A549 (cell line): ENCODE measurements at regions not wholly inside any gene's neighbourhood (a gene's known extent, or its start where the extent isn't known, plus 50 kb on each side); places are given as distances from the start of the nearest gene placed in this dataset.

ENCODE experiments used
- ATAC-seq, 2 experiments: fragments of 200-7000 bp in 1 of 2; fragments of >200 bp in 1 of 2; cut with Nextera tagmentation in 1 of 2; cut with Tn5 transposase in 1 of 2; 3 replicates each; pipeline versions ENCODE4 v1.8.0 to v1.9.1; 2018 to 2020; ENCODE audit warnings: mild to moderate bottlenecking in 1 of 2, moderate library complexity in 1 of 2
- CTCF ChIA-PET: fragments of 300-600 bp; sonication (Branson Sonifier 250); formaldehyde crosslinking; extraction: SDS; loops from one replicate; lab custom pipeline; 2021; ENCODE audit warnings: antibody characterized with exemption, inconsistent platforms; lab: Yijun Ruan, JAX
- POLR2A ChIA-PET: fragments of 350-600 bp; formaldehyde crosslinking; extraction: SDS; loops from one replicate; lab custom pipeline; 2021; ENCODE audit warnings: antibody characterized with exemption, inconsistent platforms; lab: Yijun Ruan, JAX
- DNase-seq, 2 experiments: peaks; one replicate each; pipeline versions ENCODE4 v3.0.0 to v3.0.0-alpha.2; 2011 to 2016; ENCODE audit warnings: low read depth in 1 of 2, low spot score in 1 of 2
- FAIRE-seq: peaks from 2 replicates; lab custom pipeline; 2011; peaks lifted over from hg19 to GRCh38; lab: Jason Lieb, UNC
- H3K27ac ChIP-seq, 2 experiments: fragments of >200 bp; sonication (Bioruptor Twin); formaldehyde crosslinking; 3 replicates each; pipeline ENCODE4 v1.5.1; 2016 to 2017
- H3K4me1 ChIP-seq: fragments of >200 bp; sonication (Bioruptor Twin); formaldehyde crosslinking; 3 replicates; pipeline ENCODE4 v1.6.1; 2016
- H3K4me2 ChIP-seq: fragments of >200 bp; sonication (Bioruptor Twin); formaldehyde crosslinking; 3 replicates; pipeline ENCODE4 v1.6.1; 2016
- H3K4me3 ChIP-seq: fragments of >200 bp; sonication (Bioruptor Twin); formaldehyde crosslinking; 3 replicates; pipeline ENCODE4 v1.5.1; 2016
- H3K9me3 ChIP-seq: fragments of >200 bp; sonication (Bioruptor Twin); formaldehyde crosslinking; 3 replicates; pipeline ENCODE4 v1.6.1; 2016
- CBX2 ChIP-seq: fragments of 200-600 bp; sonication (generic); IDR thresholded peaks from 2 replicates; pipeline ENCODE4 v1.6.1; 2016; ENCODE audit warnings: low read depth, mild to moderate bottlenecking, borderline replicate concordance
- CBX8 ChIP-seq: fragments of 200-600 bp; sonication (generic); IDR thresholded peaks from 2 replicates; pipeline ENCODE4 v1.6.1; 2016
- CHD4 ChIP-seq: fragments of 200-600 bp; sonication (generic); IDR thresholded peaks from 2 replicates; pipeline ENCODE4 v1.6.1; 2016; ENCODE audit warnings: antibody characterized with exemption, mild to moderate bottlenecking, borderline replicate concordance
- E2F6 ChIP-seq: IDR thresholded peaks from 2 replicates; pipeline ENCODE4 v1.6.1; 2012; ENCODE audit warnings: low read depth, borderline replicate concordance
- EHMT2 ChIP-seq: fragments of 200-600 bp; sonication (generic); IDR thresholded peaks from 2 replicates; pipeline ENCODE4 v1.6.1; 2016; ENCODE audit warnings: antibody characterized with exemption, low read depth, mild to moderate bottlenecking, moderate library complexity
- FOXS1 ChIP-seq: fragments of 250-450 bp; sonication (Bioruptor Pico); IDR thresholded peaks from 2 replicates; pipeline ENCODE4 v1.5.0; 2020; ENCODE audit warnings: mild to moderate bottlenecking, moderate library complexity
- GATA3 ChIP-seq: IDR thresholded peaks from 2 replicates; pipeline ENCODE4 v1.6.1; 2012; ENCODE audit warnings: borderline replicate concordance
- HOXB13 ChIP-seq: fragments of 250-450 bp; sonication (Bioruptor Pico); IDR thresholded peaks from 2 replicates; pipeline ENCODE4 v1.5.0; 2020; ENCODE audit warnings: low read depth, mild to moderate bottlenecking, moderate library complexity
- MAZ ChIP-seq: fragments of 150-350 bp; IDR thresholded peaks from 2 replicates; pipeline ENCODE4 v1.6.1; 2014; ENCODE audit warnings: antibody characterized with exemption, low read depth, low read length, borderline replicate concordance
- MYC ChIP-seq: IDR thresholded peaks from 2 replicates; pipeline ENCODE4 v1.6.1; 2012; ENCODE audit warnings: mild to moderate bottlenecking, inconsistent platforms, low read length, improper control_type of control experiment, borderline replicate concordance
- NPAS2 ChIP-seq: fragments of 250-450 bp; sonication (Bioruptor Pico); IDR thresholded peaks from 2 replicates; pipeline ENCODE4 v1.8.0; 2022; ENCODE audit warnings: mild to moderate bottlenecking, moderate library complexity, borderline replicate concordance
- POLR2AphosphoS2 ChIP-seq: conservative IDR thresholded peaks from 2 replicates; pipeline ENCODE4 v1.6.1; 2012; ENCODE audit warnings: low read length, improper control_type of control experiment, inconsistent platforms
- RARB ChIP-seq: fragments of 250-450 bp; sonication (Bioruptor Pico); IDR thresholded peaks from 2 replicates; pipeline ENCODE4 v1.8.0; 2021; ENCODE audit warnings: mild to moderate bottlenecking, moderate library complexity
- REST ChIP-seq: fragments of 200-600 bp; sonication (generic); IDR thresholded peaks from 2 replicates; pipeline ENCODE4 v1.6.1; 2016; ENCODE audit warnings: antibody characterized with exemption, mild to moderate bottlenecking, moderate library complexity
- ZNF302 ChIP-seq: fragments of 250-450 bp; sonication (Bioruptor Pico); IDR thresholded peaks from 2 replicates; pipeline ENCODE4 v1.9.0; 2021; ENCODE audit warnings: inconsistent platforms, mild to moderate bottlenecking, moderate library complexity
- WGBS: methylation state at CpG from one replicate; pipeline ENCODE4 v1.1.6; 2017; ENCODE audit errors: missing lambda C conversion rate; 5-methylcytosine and 5-hydroxymethylcytosine counted together
- TF ChIP-seq, protein P1 (sequence below): IDR thresholded peaks from 2 replicates; pipeline ENCODE4 v1.6.1; 2012
- TF ChIP-seq, protein P2 (sequence below): fragments of 450-650 bp; IDR thresholded peaks from 2 replicates; pipeline ENCODE4 v1.6.1; 2014; ENCODE audit warnings: antibody characterized with exemption
- TF ChIP-seq, protein P3 (sequence below): fragments of 250-450 bp; sonication (Bioruptor Pico); IDR thresholded peaks from 2 replicates; pipeline ENCODE4 v1.5.0; 2020; ENCODE audit warnings: low read depth, mild to moderate bottlenecking, moderate library complexity
- TF ChIP-seq, protein P4 (sequence below): fragments of >200 bp; sonication (Bioruptor Twin); formaldehyde crosslinking; IDR thresholded peaks from 2 replicates; pipeline ENCODE4 v1.6.1; 2016

DNA sequence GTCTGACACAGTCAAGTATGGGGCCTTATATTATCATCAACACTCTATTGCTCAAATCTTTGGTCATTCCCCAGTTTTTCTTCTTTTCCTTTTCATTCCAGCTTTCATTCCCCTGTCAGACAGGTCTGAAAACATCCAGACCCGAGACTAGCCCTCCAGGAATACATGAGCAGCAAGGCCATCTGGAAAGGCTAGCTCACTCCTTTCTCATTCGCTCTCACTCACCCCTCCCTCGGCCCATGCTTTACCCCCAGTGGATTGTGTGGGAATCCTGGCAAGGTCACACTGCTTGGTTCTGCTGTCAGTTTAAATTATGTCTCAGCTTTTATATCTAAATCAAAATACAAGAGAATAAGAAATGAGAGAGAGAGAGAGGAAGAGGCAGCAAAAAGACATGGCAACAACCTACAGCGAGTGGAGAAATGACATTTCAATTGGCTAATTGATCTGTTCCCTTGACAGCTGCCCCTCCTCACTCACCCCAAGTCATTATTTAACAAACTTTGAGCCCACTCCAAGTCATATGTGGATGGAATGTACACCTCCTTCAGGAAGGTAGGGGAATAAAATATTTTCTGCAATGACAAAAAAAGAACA lies 962.2 kb downstream of the TUSC7 start (continued):
- no peak for TF ChIP-seq E2F6
- no peak for TF ChIP-seq NPAS2 (CRISPR knock-in tag)
- no peak for TF ChIP-seq HOXB13 (CRISPR knock-in tag)
- no peak for TF ChIP-seq GATA3

DNA sequence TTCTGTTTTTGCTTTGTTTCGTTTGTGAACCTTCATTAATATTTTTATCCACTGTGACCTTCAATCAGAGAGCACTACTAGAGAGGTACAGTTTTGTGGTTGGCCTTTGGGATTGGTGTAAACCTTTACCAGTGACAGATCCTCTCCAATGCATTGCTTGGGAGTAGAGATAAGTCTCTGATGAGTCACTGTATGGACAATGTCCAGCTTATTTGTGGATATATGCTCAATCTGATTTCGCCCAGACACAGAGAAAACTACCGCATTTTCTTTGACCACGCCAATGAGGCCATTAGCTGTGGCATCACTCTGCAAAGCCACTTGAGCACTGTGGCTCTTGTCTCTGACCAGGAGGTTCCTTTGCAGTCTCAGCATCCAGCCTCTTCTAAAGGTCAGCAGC lies 964.7 kb downstream of the TUSC7 start:
- no peak overlapping the region for H3K4me2 ChIP-seq
- CTCF ChIA-PET = no interaction called here
- ATAC-seq (no peak), FAIRE-seq (no peak), DNase-seq (no peak)
- POLR2A ChIA-PET = no interaction called here
- no peak overlapping the region for H3K4me3 ChIP-seq
- TF ChIP-seq, protein P1, sequence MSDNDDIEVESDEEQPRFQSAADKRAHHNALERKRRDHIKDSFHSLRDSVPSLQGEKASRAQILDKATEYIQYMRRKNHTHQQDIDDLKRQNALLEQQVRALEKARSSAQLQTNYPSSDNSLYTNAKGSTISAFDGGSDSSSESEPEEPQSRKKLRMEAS = no peak
- WGBS = 73% methylated on average over 4 of the region's 4 CpGs
- H3K4me1 ChIP-seq = no peaks in the 10 kb centered on the region
- no peaks in the 10 kb centered on the region for H3K9me3 ChIP-seq
- H3K27ac ChIP-seq = no peak overlapping the region

DNA sequence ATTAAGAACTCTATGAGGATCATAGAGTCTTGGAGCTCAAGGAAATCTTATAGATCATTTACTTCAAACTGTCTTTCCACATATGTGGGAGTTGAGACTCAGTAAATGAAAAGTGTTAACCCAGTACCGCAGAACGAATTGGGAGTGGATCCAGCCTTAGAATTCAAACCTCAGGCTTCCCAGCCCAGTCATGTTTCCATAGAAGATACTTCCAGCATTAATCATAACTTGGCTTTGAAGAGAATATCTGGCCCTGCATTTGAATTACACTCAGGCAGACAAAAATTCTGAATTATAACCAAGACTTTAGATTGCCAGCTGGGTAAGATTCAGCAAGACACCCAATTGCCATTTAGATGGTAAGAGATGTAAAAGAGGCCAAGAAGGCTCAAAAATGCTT lies 972.0 kb downstream of the TUSC7 start:
- ATAC-seq = no peak
- FAIRE-seq = no peak
- POLR2A ChIA-PET = no interaction called here
- Histone ChIP-seq H3K4me2 (no peak overlapping the region), H3K27ac (no peak overlapping the region), H3K4me1 (no peaks in the 10 kb centered on the region), H3K4me3 (no peak overlapping the region), H3K9me3 (no peaks in the 10 kb centered on the region)
- CTCF ChIA-PET = interaction anchor here (1.1 to 1.6 kb wide), 3 partner anchors 12 to 20 kb away, joined by 3 to 4 read pairs (median 3); no protein-coding TSS in a partner anchor
- TF ChIP-seq CBX8 = no peak
- TF ChIP-seq ZNF302 (CRISPR knock-in tag) = no peak
- TF ChIP-seq HOXB13 (CRISPR knock-in tag) = no peak
- no peak for TF ChIP-seq MAZ
- no peak for TF ChIP-seq FOXS1 (CRISPR knock-in tag)
- no peak for TF ChIP-seq CHD4
- no peak for TF ChIP-seq POLR2AphosphoS2
- TF ChIP-seq REST = no peak
- no peak for TF ChIP-seq RARB (CRISPR knock-in tag)
- no peak for TF ChIP-seq EHMT2
- TF ChIP-seq, protein P2, sequence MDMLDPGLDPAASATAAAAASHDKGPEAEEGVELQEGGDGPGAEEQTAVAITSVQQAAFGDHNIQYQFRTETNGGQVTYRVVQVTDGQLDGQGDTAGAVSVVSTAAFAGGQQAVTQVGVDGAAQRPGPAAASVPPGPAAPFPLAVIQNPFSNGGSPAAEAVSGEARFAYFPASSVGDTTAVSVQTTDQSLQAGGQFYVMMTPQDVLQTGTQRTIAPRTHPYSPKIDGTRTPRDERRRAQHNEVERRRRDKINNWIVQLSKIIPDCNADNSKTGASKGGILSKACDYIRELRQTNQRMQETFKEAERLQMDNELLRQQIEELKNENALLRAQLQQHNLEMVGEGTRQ = no peak
- TF ChIP-seq MYC = no peak
- TF ChIP-seq, protein P3, sequence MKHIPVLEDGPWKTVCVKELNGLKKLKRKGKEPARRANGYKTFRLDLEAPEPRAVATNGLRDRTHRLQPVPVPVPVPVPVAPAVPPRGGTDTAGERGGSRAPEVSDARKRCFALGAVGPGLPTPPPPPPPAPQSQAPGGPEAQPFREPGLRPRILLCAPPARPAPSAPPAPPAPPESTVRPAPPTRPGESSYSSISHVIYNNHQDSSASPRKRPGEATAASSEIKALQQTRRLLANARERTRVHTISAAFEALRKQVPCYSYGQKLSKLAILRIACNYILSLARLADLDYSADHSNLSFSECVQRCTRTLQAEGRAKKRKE (CRISPR knock-in tag) = no peak
- TF ChIP-seq, protein P4, sequence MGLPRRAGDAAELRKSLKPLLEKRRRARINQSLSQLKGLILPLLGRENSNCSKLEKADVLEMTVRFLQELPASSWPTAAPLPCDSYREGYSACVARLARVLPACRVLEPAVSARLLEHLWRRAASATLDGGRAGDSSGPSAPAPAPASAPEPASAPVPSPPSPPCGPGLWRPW = no peak
- no peak for TF ChIP-seq CBX2
- 65% methylated on average over 2 of the region's 2 CpGs for WGBS
- no peak for DNase-seq
